HG03175 (cell line): ENCODE measurements at regions not wholly inside any gene's neighbourhood (a gene's known extent, or its start where the extent isn't known, plus 50 kb on each side); places are given as distances from the start of the nearest gene placed in this dataset.

Source experiments
- ATAC-seq: cut with Tn5 transposase; IDR thresholded peaks from one replicate; pipeline ENCODE4 v1.9.1; 2021; ENCODE audit warnings: mild to moderate bottlenecking, moderate library complexity; ENCODE audit not compliant: unreplicated experiment

DNA sequence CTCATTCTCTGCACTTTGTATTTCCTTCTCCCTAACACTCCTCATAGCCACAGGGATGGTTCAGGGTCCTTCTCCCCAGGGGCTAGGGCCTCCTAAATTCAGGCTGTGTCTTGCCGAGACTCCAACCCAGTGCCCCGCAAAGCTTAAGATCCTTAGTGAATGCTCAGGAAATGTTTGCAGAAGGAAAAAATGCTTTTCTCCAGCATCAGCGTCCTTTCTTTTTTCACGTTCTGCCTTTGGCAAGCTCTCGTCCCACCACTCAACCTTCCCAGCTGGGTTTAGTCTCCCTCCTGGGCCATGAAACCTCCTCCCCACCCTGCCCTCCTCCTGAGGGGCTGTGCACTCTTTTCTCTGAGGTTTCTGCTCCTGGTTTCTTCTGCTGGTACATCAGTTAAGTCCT lies 503.8 kb upstream of the B3GAT1 start:
- ATAC-seq: no peak

GRCh38 chr11:134915212-134915611 lies 503.2 kb upstream of the B3GAT1 start:
- no peak for ATAC-seq

- ATAC-seq: no peak
These were observed 502.1 kb upstream of the B3GAT1 start for GRCh38 chr11:134913999-134914590.

GRCh38 chr11:134913391-134913790 lies 501.3 kb upstream of the B3GAT1 start:
- no peak for ATAC-seq

DNA sequence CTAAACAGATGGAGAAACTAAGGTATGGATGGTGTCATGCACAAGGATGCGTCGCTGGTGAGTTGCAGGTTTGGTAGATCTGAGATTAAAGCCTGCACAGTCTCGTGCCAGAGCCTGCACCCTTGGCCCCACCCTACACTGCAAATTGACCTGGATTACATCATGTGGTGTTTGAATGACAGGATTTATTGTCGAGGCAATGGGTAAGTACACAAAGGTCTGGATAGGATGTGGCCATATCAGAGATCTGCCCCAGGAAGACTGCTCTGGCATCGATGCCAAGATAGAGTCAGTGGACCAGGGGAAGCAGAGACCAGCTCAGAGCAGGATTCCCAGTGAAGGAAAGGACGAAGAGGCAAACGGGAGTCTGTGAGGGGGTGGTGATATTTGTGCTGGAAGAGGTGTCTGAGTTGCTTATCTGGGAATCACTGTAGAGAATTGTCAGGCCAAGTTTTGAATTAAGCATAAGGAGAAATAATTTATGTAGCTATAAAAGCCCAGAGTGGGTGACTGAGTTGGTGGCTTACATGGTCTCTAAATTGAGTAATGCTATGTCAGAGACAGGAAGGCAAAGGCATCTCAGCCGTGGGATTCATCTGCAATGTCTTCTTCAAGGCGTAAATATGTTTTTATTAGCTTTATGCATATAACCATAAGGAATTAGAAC lies 499.6 kb upstream of the B3GAT1 start:
- no peak for ATAC-seq

DNA sequence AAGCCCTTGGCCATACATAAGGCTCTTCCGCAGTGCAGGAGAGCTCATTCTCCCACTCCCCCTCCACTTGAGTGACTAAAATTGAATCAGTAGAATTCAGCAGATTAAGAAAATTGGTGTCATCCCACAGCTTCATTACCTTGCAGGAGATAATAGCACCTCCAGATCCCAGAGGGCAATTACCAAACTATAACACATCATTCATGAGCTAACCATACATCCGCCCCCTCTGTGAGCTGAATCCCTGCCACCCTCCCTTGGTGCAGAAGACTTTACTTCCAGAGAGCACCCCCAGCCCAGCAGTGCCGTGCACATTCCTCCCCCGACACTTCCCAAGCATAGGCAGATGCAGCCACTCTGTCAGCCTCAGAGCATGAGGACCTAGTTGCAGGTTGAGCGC lies 496.5 kb upstream of the B3GAT1 start:
- ATAC-seq: no peak

GRCh38 chr11:134907636-134908035 lies 495.6 kb upstream of the B3GAT1 start:
- no peak for ATAC-seq

DNA sequence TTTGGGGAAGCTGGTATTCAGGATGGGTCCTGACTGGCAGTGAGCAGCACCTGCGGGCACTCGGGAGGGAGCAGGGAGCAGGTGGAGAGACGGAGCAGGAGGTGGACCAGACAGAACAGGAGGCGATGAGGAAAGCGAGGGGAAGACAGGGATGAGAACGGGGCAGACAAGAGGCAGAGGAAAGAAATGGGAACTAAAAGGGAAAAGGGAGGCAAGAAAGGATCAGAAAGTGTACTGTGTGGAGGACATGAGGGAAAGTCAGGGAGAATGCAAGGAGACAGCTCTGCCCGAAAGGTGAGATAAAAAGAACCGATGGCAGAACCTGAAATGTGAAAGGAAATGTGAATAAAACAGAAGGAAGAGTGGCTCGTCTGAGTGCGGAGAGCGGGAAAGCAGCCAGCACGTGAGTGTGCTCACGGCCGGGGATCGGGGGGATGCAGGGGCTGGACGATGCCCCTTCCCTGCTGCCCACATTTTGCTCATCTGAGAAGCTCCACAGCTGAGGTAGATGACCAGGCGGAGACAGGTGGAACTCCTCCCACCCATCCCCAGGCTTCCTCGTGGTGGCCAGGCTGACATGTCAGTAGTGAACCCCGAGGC lies 494.4 kb upstream of the B3GAT1 start:
- no peak for ATAC-seq

- no peak for ATAC-seq
These were observed 493.9 kb upstream of the B3GAT1 start for GRCh38 chr11:134905928-134906327.

DNA sequence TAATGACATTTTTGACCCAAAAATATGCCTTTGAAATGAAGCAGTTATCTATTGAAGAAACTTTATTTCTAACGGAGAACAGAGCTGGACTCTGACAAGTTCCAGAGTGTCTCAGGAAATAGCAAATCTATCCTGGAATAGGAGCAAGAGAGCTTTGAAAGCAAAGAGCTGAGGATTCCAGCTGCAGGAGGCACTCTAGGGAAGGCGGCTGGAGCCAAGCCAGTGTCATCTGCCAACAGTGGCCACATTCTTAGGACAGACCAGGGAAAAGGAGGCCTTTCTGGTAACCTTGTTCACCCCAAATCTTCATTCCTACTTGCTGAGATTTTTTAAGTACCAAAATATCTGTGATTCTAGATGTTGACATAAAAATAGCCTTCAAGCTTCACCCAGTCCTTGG lies 493.5 kb upstream of the B3GAT1 start:
- ATAC-seq: no peak

GRCh38 chr11:134904103-134904790 lies 492.2 kb upstream of the B3GAT1 start:
- ATAC-seq: no peak

GRCh38 chr11:134901955-134902918 lies 490.2 kb upstream of the B3GAT1 start:
- no peak for ATAC-seq

GRCh38 chr11:134901542-134901941 lies 489.5 kb upstream of the B3GAT1 start:
- no peak for ATAC-seq

DNA sequence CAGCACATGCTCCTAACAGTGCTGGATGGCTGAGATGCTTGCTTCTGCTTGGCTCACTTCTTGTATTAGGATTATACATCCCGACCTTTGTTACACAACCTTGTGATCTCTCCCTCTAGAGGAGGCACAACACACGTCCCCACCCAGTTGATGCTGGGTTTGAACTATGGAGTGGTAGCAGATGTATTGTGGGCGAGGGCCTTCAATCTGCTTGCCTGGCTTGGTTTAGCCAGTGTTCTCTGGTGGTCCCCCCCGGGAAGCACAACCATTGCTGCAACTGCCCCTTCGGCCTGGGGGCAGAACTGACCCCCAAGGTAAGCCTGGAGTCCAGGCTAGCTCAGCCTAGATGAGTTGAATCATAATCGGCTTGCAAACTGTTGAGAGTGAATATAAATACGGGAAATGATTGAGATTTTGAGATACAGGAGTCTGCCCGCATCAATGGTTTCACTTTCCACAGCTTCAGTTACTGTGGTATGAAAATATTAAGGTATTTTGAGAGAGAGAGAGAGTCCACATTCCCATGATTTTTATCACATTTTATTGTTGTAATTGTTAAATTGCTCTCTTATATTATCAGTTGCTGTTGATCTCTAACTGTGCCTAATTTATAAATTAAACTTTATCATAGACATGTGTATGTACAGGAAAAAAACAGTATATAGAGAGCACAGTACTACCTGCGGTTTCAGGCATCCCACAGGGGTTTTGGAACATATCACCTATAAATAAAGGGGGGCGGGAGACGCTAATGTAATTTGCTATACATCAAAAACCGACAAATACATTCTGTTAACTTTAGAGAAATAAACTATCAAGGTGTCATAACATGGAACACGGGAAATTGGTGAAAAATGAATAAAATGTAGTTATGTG lies 482.0 kb upstream of the B3GAT1 start:
- no peak for ATAC-seq

- no peak for ATAC-seq
These were observed 478.4 kb upstream of the B3GAT1 start for GRCh38 chr11:134890446-134890845.

DNA sequence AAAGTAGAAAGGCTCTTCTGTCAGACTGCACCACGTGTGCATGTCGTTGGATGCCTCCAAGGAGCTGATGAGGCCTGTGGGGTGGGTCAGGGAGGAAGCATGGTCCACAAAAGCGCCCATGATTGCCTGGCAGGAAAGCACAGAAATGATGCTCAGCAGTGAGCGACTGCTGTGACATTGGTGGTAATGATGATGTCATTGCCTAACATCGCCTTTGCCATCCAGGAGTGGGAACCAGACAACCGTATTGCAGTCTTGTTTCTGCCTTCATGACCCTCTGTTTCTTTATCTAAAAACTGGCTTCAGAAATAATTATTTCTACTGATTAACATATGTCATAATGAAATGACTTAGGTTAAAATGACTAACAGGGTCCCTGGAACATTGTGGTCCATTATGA lies 477.8 kb upstream of the B3GAT1 start:
- ATAC-seq: no peak

- no peak for ATAC-seq
These were observed 476.8 kb upstream of the B3GAT1 start for GRCh38 chr11:134888821-134889220.

GRCh38 chr11:134887896-134888295 lies 475.9 kb upstream of the B3GAT1 start:
- no peak for ATAC-seq

- ATAC-seq: no peak
These were observed 471.4 kb upstream of the B3GAT1 start for GRCh38 chr11:134883484-134883883.
